HG03432 (cell line): ENCODE measurements at regions not wholly inside any gene's neighbourhood (a gene's known extent, or its start where the extent isn't known, plus 50 kb on each side); places are given as distances from the start of the nearest gene placed in this dataset.
A peak's percentile ranks its signal among the peaks of the same experiment; 100 is the strongest.

ENCODE experiments used
- ATAC-seq: cut with Tn5 transposase; IDR thresholded peaks from one replicate; pipeline ENCODE4 v1.9.1; 2021; ENCODE audit warnings: mild to moderate bottlenecking, moderate library complexity; ENCODE audit not compliant: unreplicated experiment

DNA sequence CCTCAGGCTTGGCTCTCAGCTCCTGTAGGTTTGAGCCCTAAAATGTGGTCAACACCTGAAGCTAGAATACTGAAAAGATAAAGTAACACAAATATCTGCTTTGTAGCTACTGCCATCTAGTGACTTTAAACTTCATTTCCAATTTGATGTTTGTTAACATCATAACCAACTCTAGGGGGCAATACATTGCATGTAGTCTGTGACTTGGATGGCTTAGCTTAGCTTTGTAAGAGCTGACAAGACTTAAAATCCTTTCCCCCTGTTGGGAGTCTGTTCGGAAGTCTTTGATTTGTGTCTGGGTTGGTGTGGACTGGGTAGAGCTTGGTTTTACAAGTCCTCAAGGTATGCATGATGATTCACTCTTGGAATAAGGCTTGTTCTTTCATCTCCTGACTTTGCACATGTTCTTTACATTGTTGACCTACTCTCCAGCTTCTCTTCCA lies 51.7 kb downstream of the SCN11A start:
- peak; percentile 78 for ATAC-seq

- ATAC-seq, result no peak
Measured at GRCh38 chr3:38998086-38998485, 53.7 kb downstream of the SCN11A start.

GRCh38 chr3:38996193-38996592 lies 55.6 kb downstream of the SCN11A start:
- ATAC-seq, result no peak

DNA sequence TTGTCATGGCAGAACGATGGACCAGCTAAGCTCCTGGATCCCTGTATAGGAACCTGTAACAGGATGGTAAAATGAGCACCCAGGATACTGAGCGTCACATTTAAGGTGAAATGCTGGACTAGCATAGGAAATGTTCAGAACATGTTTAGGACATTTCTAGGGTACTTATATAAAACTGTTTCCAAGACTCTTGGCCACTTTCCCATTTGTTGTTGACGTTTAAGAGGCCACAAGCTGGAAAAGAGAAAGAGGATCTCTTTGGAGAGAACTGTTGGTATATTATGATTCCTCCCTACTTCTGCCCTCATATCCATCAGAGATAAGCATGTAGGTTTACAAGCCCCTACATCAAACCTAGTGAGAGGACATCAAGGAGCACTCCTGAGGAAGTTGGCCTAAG lies 57.5 kb downstream of the SCN11A start:
- ATAC-seq, result no peak

GRCh38 chr3:38992117-38992760 lies 59.5 kb downstream of the SCN11A start:
- ATAC-seq, result no peak

DNA sequence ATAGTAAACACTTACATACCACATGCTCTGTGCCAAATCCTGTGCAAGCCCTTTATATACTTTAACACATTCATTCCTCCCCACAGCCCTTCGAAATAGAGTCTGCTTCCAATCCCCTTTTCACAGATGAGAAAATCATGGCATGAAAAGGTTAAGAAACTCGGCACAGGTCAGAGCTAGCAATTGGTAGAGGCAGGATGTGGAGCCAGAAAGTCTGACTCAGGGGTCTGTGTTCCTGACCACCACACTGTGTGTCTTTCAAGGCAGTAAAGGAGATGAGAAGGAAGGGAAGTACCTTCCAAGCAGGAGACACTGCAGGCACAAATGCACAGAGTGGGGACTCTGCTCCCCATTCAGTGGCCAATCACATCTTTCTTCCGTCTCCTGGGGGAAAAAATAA lies 61.1 kb downstream of the SCN11A start:
- no peak for ATAC-seq

- ATAC-seq, result no peak
Measured at GRCh38 chr3:38989917-38990510, 61.7 kb downstream of the SCN11A start.

GRCh38 chr3:38988955-38989354 lies 62.8 kb downstream of the SCN11A start:
- ATAC-seq, result no peak

- ATAC-seq, result no peak
Measured at GRCh38 chr3:38987456-38987855, 64.3 kb downstream of the SCN11A start.

GRCh38 chr3:38986901-38987300 lies 64.8 kb downstream of the SCN11A start:
- no peak for ATAC-seq

DNA sequence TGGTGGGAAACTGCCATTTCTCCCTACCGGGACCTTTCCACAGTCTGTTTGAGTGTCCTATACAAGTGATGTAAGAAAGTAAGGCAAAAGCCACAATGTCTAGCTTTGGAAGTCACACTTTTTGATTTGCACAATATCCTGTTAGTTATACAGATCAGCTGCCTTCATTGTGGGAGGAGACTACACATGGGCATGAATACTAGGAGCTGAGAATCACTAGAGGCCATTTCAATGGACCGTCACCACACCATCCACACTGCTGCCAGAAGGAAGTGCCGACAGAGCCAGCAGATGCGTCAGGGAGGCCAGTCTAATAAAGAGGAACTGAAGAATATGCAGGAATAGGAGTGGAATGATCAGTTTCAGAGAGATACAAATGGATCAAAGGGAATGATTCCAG lies 65.8 kb downstream of the SCN11A start:
- no peak for ATAC-seq

GRCh38 chr3:38985581-38985980 lies 66.2 kb downstream of the SCN11A start:
- ATAC-seq, result no peak

GRCh38 chr3:38984731-38985130 lies 67.0 kb downstream of the SCN11A start:
- ATAC-seq, result no peak

- ATAC-seq, result no peak
Measured at GRCh38 chr3:38984110-38984509, 67.6 kb downstream of the SCN11A start.

DNA sequence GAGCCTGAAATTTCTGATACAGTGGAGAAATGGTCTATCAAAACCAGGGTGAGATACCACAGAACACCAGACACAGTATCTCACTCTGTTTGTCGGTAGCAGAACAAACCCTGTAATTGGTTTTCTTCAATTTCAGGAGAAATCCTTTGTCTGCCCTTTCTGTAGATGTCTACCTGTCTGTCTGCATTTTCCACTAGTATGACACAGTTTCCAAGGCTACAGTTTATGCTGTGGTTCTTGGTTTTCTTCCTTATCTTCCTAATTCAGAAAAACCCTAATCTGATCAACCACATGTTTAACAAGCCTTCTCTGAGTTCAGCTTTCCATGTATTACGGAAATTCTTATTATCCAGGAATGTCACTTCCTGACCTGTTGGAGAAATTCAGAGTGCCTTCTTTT lies 70.8 kb downstream of the SCN11A start:
- ATAC-seq, result no peak

DNA sequence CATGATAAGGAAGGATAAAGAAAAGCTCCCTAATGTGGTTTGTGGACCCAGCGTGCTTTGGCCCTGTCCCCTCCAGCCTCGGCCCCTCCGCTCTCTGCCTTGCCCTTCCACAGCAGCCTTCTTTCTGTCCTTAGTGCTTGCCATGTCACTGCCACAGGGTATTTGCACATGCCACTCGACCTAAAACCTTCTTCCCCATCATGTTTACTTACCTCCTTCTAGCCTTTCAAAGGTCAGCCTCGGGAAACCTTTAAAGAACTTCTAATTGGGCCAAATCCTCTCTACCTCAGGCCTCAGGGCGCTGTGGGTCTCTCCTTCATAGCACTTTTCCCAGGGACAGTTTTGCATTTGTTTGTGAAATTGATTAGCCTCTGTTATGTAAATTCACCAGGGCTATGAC lies 73.0 kb downstream of the SCN11A start:
- no peak for ATAC-seq

GRCh38 chr3:38970851-38971638 lies 80.7 kb downstream of the SCN11A start:
- ATAC-seq, result no peak

GRCh38 chr3:38969317-38970235 lies 82.2 kb downstream of the SCN11A start:
- ATAC-seq, result no peak

GRCh38 chr3:38968891-38969290 lies 82.9 kb downstream of the SCN11A start:
- ATAC-seq, result no peak

DNA sequence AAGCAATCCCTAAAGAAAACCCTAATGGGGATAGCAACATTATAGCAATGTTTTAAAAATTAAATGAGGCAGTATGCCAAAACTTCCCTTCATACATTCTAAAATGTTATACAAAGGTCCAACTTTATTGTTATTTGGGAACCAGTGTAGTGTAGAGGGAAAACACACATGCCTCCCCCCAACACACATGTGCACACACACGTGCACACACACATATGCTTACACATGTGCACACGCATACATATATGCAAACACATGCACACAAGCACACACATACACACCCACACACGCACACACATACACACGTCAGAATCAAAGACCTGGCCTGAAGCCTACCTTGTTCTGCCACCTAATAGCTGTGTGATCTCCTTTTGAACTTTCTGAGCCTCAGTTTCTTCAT lies 83.3 kb downstream of the SCN11A start:
- ATAC-seq, result no peak

DNA sequence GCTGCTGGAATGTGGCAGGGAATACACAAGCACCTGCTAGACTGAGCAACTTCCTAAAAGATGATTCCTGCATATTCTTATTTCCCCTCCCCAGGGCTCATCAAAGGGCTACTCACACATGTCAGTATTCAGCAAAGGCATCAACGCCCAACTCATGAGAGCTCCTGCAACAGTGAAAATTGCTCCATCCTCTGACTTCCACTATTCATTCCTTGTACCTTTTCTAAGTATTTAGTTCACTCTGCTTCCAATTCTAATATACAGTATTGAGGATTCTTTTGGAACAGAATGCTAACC lies 84.1 kb downstream of the SCN11A start:
- ATAC-seq, result no peak
